ENCODE measurements at regions not wholly inside any gene's neighbourhood (a gene's known extent, or its start where the extent isn't known, plus 50 kb on each side); places are given as distances from the start of the nearest gene placed in this dataset.

DNA sequence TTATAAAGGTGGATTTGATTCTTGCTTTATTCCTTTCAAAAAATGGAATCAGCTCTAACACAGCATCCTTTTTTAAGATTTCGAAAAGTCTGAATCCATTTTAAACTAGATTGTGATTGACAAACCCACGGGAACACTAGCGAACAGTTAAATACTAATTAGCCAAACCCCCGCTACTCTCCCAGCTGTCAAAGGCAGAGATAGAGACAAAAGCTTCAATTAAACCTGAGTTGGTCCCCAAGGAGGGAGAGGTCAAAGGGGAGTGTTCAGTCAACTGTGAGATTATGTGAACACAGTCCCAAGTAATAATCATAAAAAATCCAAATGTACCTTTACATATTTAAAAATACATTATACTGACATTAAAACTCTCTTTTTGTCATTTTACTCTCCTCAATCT, 65.7 kb upstream of the TBX20 start:
- DNase-seq (ENCODE audit: low read depth, low spot score) (no peak), FAIRE-seq (no peak)
- Histone ChIP-seq H2AFZ (ENCODE audit: low read depth, low read length) (no peak overlapping the region), H3K4me3 (replicated peaks in 1 of 3; ENCODE audit: insufficient read depth in 1 of 3, low read depth in 1 of 3, low read length in 3 of 3) (no peak overlapping the region), H3K9me1 (replicated peaks; ENCODE audit: control insufficient read depth, extremely low read depth, insufficient read depth, low read length) (no peaks in the 10 kb centered on the region), H3K4me2 (ENCODE audit: insufficient read depth, low read length) (no peak overlapping the region), H3K27ac (ENCODE audit: insufficient read depth, low read depth, low read length) (no peak overlapping the region), H3K9ac (replicated peaks; ENCODE audit: extremely low read depth, insufficient read depth, low read length) (no peak overlapping the region), H3K9me3 (replicated peaks; ENCODE audit: control insufficient read depth, insufficient read depth, low read length) (no peaks in the 10 kb centered on the region), H3K4me1 (ENCODE audit: control insufficient read depth, extremely low read depth, insufficient read depth, low read length) (no peaks in the 10 kb centered on the region), H3K27me3 (ENCODE audit: control insufficient read depth in 2 of 2, insufficient read depth in 2 of 2, low read length in 2 of 2) (no peaks in the 10 kb centered on the region), H3K79me2 (ENCODE audit: control insufficient read depth, insufficient read depth, low read length) (no peaks in the 10 kb centered on the region), H3K36me3 (ENCODE audit: control insufficient read depth in 2 of 2, extremely low read depth in 1 of 2, insufficient read depth in 2 of 2, low read length in 2 of 2) (no peaks in the 10 kb centered on the region), H4K20me1 (replicated peaks; ENCODE audit: control insufficient read depth, extremely low read depth, insufficient read depth, low read length) (no peaks in the 10 kb centered on the region)
- CTCF ChIA-PET = no interaction called here
- dilution Hi-C loops (cut with MboI; ENCODE audit: extremely low pct_ligation_motif_present, low sequenced_read_pairs) = no loop called here
- intact Hi-C loops (cut with micrococcal nuclease) = no loop called here
- TF ChIP-seq, protein P1, sequence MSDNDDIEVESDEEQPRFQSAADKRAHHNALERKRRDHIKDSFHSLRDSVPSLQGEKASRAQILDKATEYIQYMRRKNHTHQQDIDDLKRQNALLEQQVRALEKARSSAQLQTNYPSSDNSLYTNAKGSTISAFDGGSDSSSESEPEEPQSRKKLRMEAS (IDR thresholded peaks at IDR 0.05; ENCODE audit: insufficient read depth, insufficient read length) = no peak
- no TSS peak for BruUV-seq (replicated peaks)
- POLR2A ChIA-PET = no interaction called here

DNA sequence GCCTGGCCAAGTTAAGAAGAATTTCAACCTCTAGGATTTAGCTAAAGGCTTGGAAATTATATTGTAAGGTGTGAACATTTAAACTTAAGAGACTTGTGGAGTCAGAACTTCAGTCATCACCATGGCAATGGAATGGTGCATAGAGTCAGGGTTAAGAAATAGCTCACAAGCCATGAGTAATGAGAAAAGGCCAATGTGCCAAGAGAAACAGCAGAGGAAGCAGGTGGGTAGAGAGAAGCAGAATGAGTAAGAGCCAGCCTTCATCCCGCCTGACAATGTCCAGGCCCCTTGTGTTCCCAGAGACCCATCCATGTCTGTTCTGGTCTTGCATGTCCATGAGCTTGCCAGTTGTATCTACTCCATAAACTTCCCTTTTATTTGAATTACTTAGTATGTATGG, 62.6 kb upstream of the TBX20 start:
- H3K27ac ChIP-seq (ENCODE audit: insufficient read depth, low read depth, low read length) = no peak overlapping the region
- no peaks in the 10 kb centered on the region for H3K9me3 ChIP-seq (replicated peaks; ENCODE audit: control insufficient read depth, insufficient read depth, low read length)
- dilution Hi-C loops (cut with MboI; ENCODE audit: extremely low pct_ligation_motif_present, low sequenced_read_pairs) (no loop called here), intact Hi-C loops (cut with micrococcal nuclease) (no loop called here)
- BruUV-seq (replicated peaks) = no TSS peak
- H3K9ac ChIP-seq (replicated peaks; ENCODE audit: extremely low read depth, insufficient read depth, low read length) = no peak overlapping the region
- H3K9me1 ChIP-seq (replicated peaks; ENCODE audit: control insufficient read depth, extremely low read depth, insufficient read depth, low read length) = no peaks in the 10 kb centered on the region
- no peaks in the 10 kb centered on the region for H3K27me3 ChIP-seq (ENCODE audit: control insufficient read depth in 2 of 2, insufficient read depth in 2 of 2, low read length in 2 of 2)
- FAIRE-seq (no peak), DNase-seq (ENCODE audit: low read depth, low spot score) (no peak)
- no peaks in the 10 kb centered on the region for H4K20me1 ChIP-seq (replicated peaks; ENCODE audit: control insufficient read depth, extremely low read depth, insufficient read depth, low read length)
- TF ChIP-seq EZH2 (IDR thresholded peaks at IDR 0.05; ENCODE audit: borderline replicate concordance, low read depth, low read length, severe bottlenecking) (no peak), FOS (IDR thresholded peaks at IDR 0.05; ENCODE audit: borderline replicate concordance, insufficient read depth, low read length) (no peak), GATA2 (IDR thresholded peaks at IDR 0.05; ENCODE audit: insufficient read depth, insufficient read length, low read depth, low read length) (no peak)
- H3K4me3 ChIP-seq (replicated peaks in 1 of 3; ENCODE audit: insufficient read depth in 1 of 3, low read depth in 1 of 3, low read length in 3 of 3) = no peak overlapping the region
- H3K4me1 ChIP-seq (ENCODE audit: control insufficient read depth, extremely low read depth, insufficient read depth, low read length) = no peaks in the 10 kb centered on the region
- POLR2A ChIA-PET = no interaction called here
- H3K4me2 ChIP-seq (ENCODE audit: insufficient read depth, low read length) = no peak overlapping the region
- no peaks in the 10 kb centered on the region for H3K79me2 ChIP-seq (ENCODE audit: control insufficient read depth, insufficient read depth, low read length)
- no peaks in the 10 kb centered on the region for H3K36me3 ChIP-seq (ENCODE audit: control insufficient read depth in 2 of 2, extremely low read depth in 1 of 2, insufficient read depth in 2 of 2, low read length in 2 of 2)
- H2AFZ ChIP-seq (ENCODE audit: low read depth, low read length) = no peak overlapping the region
- CTCF ChIA-PET = no interaction called here
